ENCODE measurements at regions not wholly inside any gene's neighbourhood (a gene's known extent, or its start where the extent isn't known, plus 50 kb on each side); places are given as distances from the start of the nearest gene placed in this dataset.
"Not testable (repeated sequence)": the region's sequence is repeated elsewhere in the genome, so short reads cannot be mapped to it uniquely, and the experiment has no call there.

GRCh38 chr18:78827141-78827540 is 152.5 kb upstream of the SALL3 start:
- DNase-seq (ENCODE audit: low read depth, low spot score): no peak
- no peak for TF ChIP-seq CTCF (IDR thresholded peaks at IDR 0.05; ENCODE audit: low read depth, low read length)
- H3K4me3 ChIP-seq (ENCODE audit: low read depth, low read length): no peak overlapping the region
- in situ Hi-C loops (cut with HindIII; ENCODE audit: low sequenced_read_pairs): no loop called here

GRCh38 chr18:78828131-78828530 is 151.5 kb upstream of the SALL3 start:
- no peak for DNase-seq (ENCODE audit: low read depth, low spot score)
- in situ Hi-C loops (cut with HindIII; ENCODE audit: low sequenced_read_pairs): no loop called here
- no peak for TF ChIP-seq CTCF (IDR thresholded peaks at IDR 0.05; ENCODE audit: low read depth, low read length)
- H3K4me3 ChIP-seq (ENCODE audit: low read depth, low read length): no peak overlapping the region

DNA sequence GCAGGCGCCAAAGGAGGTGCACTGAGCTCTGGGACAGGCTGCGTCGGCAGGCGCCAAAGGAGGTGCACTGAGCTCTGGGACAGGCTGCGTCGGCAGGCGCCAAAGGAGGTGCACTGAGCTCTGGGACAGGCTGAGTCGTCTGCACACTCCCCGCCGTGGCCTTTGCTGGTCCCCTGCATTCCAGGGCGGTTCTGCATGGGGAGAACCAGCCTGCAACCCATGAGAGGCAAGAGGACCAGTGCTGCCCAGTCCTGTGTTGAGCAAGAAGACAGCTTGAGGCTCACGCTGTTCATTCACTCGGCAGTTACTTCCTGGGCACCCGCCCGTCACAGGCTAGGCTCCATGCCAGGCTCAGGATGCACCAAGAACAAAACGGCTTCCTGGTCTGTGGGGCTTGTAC is 150.6 kb upstream of the SALL3 start:
- DNase-seq (ENCODE audit: low read depth, low spot score); H3K4me3 ChIP-seq (ENCODE audit: low read depth, low read length); in situ Hi-C loops (cut with HindIII; ENCODE audit: low sequenced_read_pairs): not testable (repeated sequence)

DNA sequence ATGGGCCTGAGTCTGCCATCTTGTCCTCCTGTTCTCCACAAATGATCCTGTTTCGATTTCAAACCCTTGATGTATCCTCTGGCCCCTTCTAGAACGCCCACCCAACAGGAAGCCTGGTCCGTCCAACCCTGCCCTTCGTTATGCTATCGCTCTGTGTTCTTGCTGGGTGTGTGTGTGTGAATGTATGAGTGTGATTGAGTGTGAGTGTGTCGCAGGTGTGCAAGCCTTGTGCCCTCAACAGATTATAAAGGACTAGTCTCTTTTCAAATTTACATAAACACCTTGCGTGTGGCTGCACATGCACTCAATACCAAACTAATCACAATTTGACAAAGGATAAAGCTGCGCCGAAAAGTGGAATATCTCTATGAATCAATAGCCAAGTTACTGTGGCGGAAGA is 149.5 kb upstream of the SALL3 start:
- DNase-seq (ENCODE audit: low read depth, low spot score): no peak
- in situ Hi-C loops (cut with HindIII; ENCODE audit: low sequenced_read_pairs): no loop called here
- no peak for TF ChIP-seq CTCF (IDR thresholded peaks at IDR 0.05; ENCODE audit: low read depth, low read length)
- H3K4me3 ChIP-seq (ENCODE audit: low read depth, low read length): no peak overlapping the region

DNA sequence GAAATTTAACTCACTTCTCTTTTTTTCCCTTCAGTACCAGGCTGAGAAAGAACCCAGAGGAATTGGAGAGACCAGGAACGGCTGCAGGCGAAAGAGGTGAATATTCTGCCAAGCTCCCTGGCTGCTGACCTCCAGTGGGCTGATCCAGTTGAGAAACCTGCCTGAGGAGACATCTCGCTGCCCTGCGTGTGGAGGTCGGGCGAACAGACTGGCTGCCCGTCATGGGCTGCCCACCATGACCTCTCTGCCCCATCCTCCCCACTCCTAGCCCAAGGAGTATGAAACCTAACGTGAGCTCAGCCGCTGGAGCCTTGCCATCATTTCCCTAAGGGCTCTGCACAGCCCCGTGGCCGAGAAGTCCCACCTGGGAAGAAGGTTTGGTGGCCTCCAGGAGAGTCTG is 148.8 kb upstream of the SALL3 start:
- no peak overlapping the region for H3K4me3 ChIP-seq (ENCODE audit: low read depth, low read length)
- DNase-seq (ENCODE audit: low read depth, low spot score): no peak
- no peak for TF ChIP-seq CTCF (IDR thresholded peaks at IDR 0.05; ENCODE audit: low read depth, low read length)
- in situ Hi-C loops (cut with HindIII; ENCODE audit: low sequenced_read_pairs): no loop called here

- no peak overlapping the region for H3K4me3 ChIP-seq (ENCODE audit: low read depth, low read length)
- in situ Hi-C loops (cut with HindIII; ENCODE audit: low sequenced_read_pairs): no loop called here
- no peak for TF ChIP-seq CTCF (IDR thresholded peaks at IDR 0.05; ENCODE audit: low read depth, low read length)
- DNase-seq (ENCODE audit: low read depth, low spot score): no peak
Measured at GRCh38 chr18:78831603-78832002, 148.0 kb upstream of the SALL3 start.

GRCh38 chr18:78833833-78834232 is 145.8 kb upstream of the SALL3 start:
- no peak for TF ChIP-seq CTCF (IDR thresholded peaks at IDR 0.05; ENCODE audit: low read depth, low read length)
- no peak overlapping the region for H3K4me3 ChIP-seq (ENCODE audit: low read depth, low read length)
- in situ Hi-C loops (cut with HindIII; ENCODE audit: low sequenced_read_pairs): no loop called here
- DNase-seq (ENCODE audit: low read depth, low spot score): no peak

Measured in astrocyte of the spinal cord (primary cell).